ENCODE measurements at regions not wholly inside any gene's neighbourhood (a gene's known extent, or its start where the extent isn't known, plus 50 kb on each side); places are given as distances from the start of the nearest gene placed in this dataset.

GRCh38 chr9:95735701-95736100, 139.8 kb upstream of the ERCC6L2 start:
- Histone ChIP-seq H3K36me3 (ENCODE audit: control insufficient read depth in 1 of 2, insufficient read depth in 2 of 2, low read length in 2 of 2) (no peaks in the 10 kb centered on the region), H3K4me2 (ENCODE audit: low read length) (no peak overlapping the region), H3K4me1 (ENCODE audit: control insufficient read depth in 1 of 2, insufficient read depth in 2 of 2, low read length in 2 of 2) (peaks cover 0 to 6% of the 10 kb centered on the region in 2 experiments; a peak in 2 of 4 replicates), H3K79me2 (ENCODE audit: insufficient read depth, low read length) (no peaks in the 10 kb centered on the region), H3K4me3 (replicated peaks in 1 of 2; ENCODE audit: low read depth in 1 of 2, low read length in 2 of 2) (no peak overlapping the region), H3K9me2 (ENCODE audit: insufficient read depth) (no peaks in the 10 kb centered on the region), H2AFZ (ENCODE audit: low read depth, low read length, poor library complexity, severe bottlenecking) (no peak overlapping the region), H4K20me1 (ENCODE audit: insufficient read depth) (no peaks in the 10 kb centered on the region), H3K9ac (ENCODE audit: low read length) (no peak overlapping the region), H3K27ac (ENCODE audit: low read depth, low read length) (no peak overlapping the region), H3K9me3 (ENCODE audit: control insufficient read depth in 1 of 2, insufficient read depth in 1 of 2, low read depth in 1 of 2, low read length in 2 of 2) (no peaks in the 10 kb centered on the region), H3K27me3 (ENCODE audit: insufficient read depth, low read length) (no peaks in the 10 kb centered on the region)
- intact Hi-C loops (cut with micrococcal nuclease) = no loop called here
- no TSS peak for BruUV-seq (replicated peaks)
- ChIA-PET CTCF (interaction anchor here (1.0 to 1.5 kb wide), 6 partner anchors 9 to 21 kb away, joined by 4 to 16 read pairs (median 6); no protein-coding TSS in a partner anchor), RAD21 (ENCODE audit: low non-redundant PET in 1 of 2, low total read pairs in 2 of 2, uncharacterized antibody in 2 of 2, unreplicated experiment in 2 of 2) (interaction anchor here in 1 of 2 experiments (0.8 kb wide), 1 partner anchor 545 kb away, joined by 3 read pairs; no protein-coding TSS in a partner anchor), POLR2A (interaction anchor here (1.0 kb wide), 1 partner anchor 139 kb away, joined by 3 read pairs; no protein-coding TSS in a partner anchor)
- ATAC-seq (no peak), DNase-seq (ENCODE audit: low read depth, low spot score) (no peak)
- TF ChIP-seq TCF7L2 (IDR thresholded peaks at IDR 0.05; ENCODE audit: borderline replicate concordance, extremely low read depth, insufficient read depth, insufficient read length) = no peak
- TF ChIP-seq, protein P1, sequence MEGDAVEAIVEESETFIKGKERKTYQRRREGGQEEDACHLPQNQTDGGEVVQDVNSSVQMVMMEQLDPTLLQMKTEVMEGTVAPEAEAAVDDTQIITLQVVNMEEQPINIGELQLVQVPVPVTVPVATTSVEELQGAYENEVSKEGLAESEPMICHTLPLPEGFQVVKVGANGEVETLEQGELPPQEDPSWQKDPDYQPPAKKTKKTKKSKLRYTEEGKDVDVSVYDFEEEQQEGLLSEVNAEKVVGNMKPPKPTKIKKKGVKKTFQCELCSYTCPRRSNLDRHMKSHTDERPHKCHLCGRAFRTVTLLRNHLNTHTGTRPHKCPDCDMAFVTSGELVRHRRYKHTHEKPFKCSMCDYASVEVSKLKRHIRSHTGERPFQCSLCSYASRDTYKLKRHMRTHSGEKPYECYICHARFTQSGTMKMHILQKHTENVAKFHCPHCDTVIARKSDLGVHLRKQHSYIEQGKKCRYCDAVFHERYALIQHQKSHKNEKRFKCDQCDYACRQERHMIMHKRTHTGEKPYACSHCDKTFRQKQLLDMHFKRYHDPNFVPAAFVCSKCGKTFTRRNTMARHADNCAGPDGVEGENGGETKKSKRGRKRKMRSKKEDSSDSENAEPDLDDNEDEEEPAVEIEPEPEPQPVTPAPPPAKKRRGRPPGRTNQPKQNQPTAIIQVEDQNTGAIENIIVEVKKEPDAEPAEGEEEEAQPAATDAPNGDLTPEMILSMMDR (IDR thresholded peaks at IDR 0.05 in 2 of 3, conservative IDR thresholded peaks at IDR 0.05 in 1 of 3; ENCODE audit: borderline replicate concordance in 1 of 3, insufficient read depth in 1 of 3, low read depth in 2 of 3, low read length in 2 of 3) = no peak
- no peak for TF ChIP-seq EZH2phosphoT487 (IDR thresholded peaks at IDR 0.05; ENCODE audit: borderline replicate concordance)
- no peak for TF ChIP-seq YY1 (IDR thresholded peaks at IDR 0.05; ENCODE audit: extremely low read depth, insufficient replicate concordance, low read depth, low read length)
- TF ChIP-seq ZFX (IDR thresholded peaks at IDR 0.05) = no peak
- no peak for TF ChIP-seq REST (IDR thresholded peaks at IDR 0.05; ENCODE audit: low read depth)
- TF ChIP-seq EZH2 (IDR thresholded peaks at IDR 0.05) = no peak
- TF ChIP-seq POLR2AphosphoS5 (IDR thresholded peaks at IDR 0.05; ENCODE audit: low read depth, low read length) = no peak
- TF ChIP-seq RAD21 (IDR thresholded peaks at IDR 0.05; ENCODE audit: low read depth) = no peak
- no peak for TF ChIP-seq SRF (IDR thresholded peaks at IDR 0.05; ENCODE audit: low read depth)
- no peak for TF ChIP-seq ELF1 (IDR thresholded peaks at IDR 0.05; ENCODE audit: borderline replicate concordance, low read depth)
- no peak for TF ChIP-seq CEBPB (IDR thresholded peaks at IDR 0.05; ENCODE audit: low read depth)
